ENCODE measurements at regions not wholly inside any gene's neighbourhood (a gene's known extent, or its start where the extent isn't known, plus 50 kb on each side); places are given as distances from the start of the nearest gene placed in this dataset.

GRCh38 chr4:100970414-100970813 lies 376.9 kb downstream of the PPP3CA start:
- DNase-seq = no peak

- no peak for DNase-seq
Observed at GRCh38 chr4:100969925-100970324, 377.4 kb downstream of the PPP3CA start.

GRCh38 chr4:100968046-100968445 lies 379.3 kb downstream of the PPP3CA start:
- no peak for DNase-seq

- DNase-seq = no peak
Observed at GRCh38 chr4:100963627-100964026, 383.7 kb downstream of the PPP3CA start.

GRCh38 chr4:100962698-100963097 lies 384.6 kb downstream of the PPP3CA start:
- no peak for DNase-seq

GRCh38 chr4:100960232-100960631 lies 387.1 kb downstream of the PPP3CA start:
- DNase-seq = no peak

- DNase-seq = no peak
Observed at GRCh38 chr4:100954046-100954445, 393.3 kb downstream of the PPP3CA start.

GRCh38 chr4:100953616-100954015 lies 393.7 kb downstream of the PPP3CA start:
- DNase-seq = no peak

GRCh38 chr4:100952590-100952989 lies 394.7 kb downstream of the PPP3CA start:
- DNase-seq = no peak

GRCh38 chr4:100949350-100949935 lies 397.9 kb downstream of the PPP3CA start:
- DNase-seq = no peak

GRCh38 chr4:100948911-100949310 lies 398.4 kb downstream of the PPP3CA start:
- no peak for DNase-seq

GRCh38 chr4:100945789-100946188 lies 401.5 kb downstream of the PPP3CA start:
- DNase-seq = no peak

GRCh38 chr4:100938698-100939097 lies 408.6 kb downstream of the PPP3CA start:
- no peak for DNase-seq

- DNase-seq = no peak
Observed at GRCh38 chr4:100936661-100937375, 410.5 kb downstream of the PPP3CA start.

- no peak for DNase-seq
Observed at GRCh38 chr4:100935090-100935489, 412.2 kb downstream of the PPP3CA start.

- no peak for DNase-seq
Observed at GRCh38 chr4:100933628-100934027, 413.7 kb downstream of the PPP3CA start.

GRCh38 chr4:100929758-100930157 lies 411.9 kb upstream of the EMCN start:
- DNase-seq = peak; percentile 60

- DNase-seq = no peak
Observed at GRCh38 chr4:100929135-100929534, 411.3 kb upstream of the EMCN start.

- no peak for DNase-seq
Observed at GRCh38 chr4:100926039-100926717, 408.4 kb upstream of the EMCN start.

GRCh38 chr4:100913685-100914084 lies 395.9 kb upstream of the EMCN start:
- DNase-seq = no peak

- DNase-seq = no peak
Observed at GRCh38 chr4:100908540-100908939, 390.7 kb upstream of the EMCN start.

- DNase-seq = no peak
Observed at GRCh38 chr4:100907465-100908454, 389.9 kb upstream of the EMCN start.

- no peak for DNase-seq
Observed at GRCh38 chr4:100906973-100907372, 389.2 kb upstream of the EMCN start.

Measured in NCI-H1092 treated with DMSO at 0.1 percent for 48 hours (cell line).